ENCODE measurements at regions not wholly inside any gene's neighbourhood (a gene's known extent, or its start where the extent isn't known, plus 50 kb on each side); places are given as distances from the start of the nearest gene placed in this dataset.

- DNase-seq (ENCODE audit: low read depth): no peak
- TF ChIP-seq, protein P1, sequence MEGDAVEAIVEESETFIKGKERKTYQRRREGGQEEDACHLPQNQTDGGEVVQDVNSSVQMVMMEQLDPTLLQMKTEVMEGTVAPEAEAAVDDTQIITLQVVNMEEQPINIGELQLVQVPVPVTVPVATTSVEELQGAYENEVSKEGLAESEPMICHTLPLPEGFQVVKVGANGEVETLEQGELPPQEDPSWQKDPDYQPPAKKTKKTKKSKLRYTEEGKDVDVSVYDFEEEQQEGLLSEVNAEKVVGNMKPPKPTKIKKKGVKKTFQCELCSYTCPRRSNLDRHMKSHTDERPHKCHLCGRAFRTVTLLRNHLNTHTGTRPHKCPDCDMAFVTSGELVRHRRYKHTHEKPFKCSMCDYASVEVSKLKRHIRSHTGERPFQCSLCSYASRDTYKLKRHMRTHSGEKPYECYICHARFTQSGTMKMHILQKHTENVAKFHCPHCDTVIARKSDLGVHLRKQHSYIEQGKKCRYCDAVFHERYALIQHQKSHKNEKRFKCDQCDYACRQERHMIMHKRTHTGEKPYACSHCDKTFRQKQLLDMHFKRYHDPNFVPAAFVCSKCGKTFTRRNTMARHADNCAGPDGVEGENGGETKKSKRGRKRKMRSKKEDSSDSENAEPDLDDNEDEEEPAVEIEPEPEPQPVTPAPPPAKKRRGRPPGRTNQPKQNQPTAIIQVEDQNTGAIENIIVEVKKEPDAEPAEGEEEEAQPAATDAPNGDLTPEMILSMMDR (IDR thresholded peaks at IDR 0.05; ENCODE audit: insufficient read depth, low read depth, low read length, missing control alignments): no peak
- H3K4me3 ChIP-seq (ENCODE audit: low read length): no peak overlapping the region
Measured at GRCh38 chr2:5959836-5960820, 267.9 kb downstream of the SOX11 start.

DNA sequence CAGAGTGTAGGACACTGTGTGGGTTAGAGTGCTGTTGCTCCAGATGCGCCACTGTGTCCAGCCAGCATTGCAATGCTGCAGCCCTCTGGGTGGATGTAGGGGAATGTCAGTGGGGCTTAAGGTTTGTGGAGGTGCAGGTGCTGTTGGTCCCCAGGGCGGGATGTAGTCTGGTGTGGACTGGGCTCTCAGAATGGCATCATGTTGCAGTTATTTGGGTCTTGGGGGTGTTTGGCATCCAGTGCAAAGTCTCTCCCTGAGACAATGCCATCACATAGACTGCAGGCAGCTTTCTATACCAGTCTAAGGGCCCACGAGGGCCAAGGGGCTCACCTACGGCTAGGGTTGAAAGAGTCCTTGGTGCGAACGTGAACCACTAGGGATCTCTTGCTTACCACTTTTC is 275.3 kb downstream of the SOX11 start:
- H3K4me3 ChIP-seq (ENCODE audit: low read length): no peak overlapping the region
- TF ChIP-seq, protein P1 (IDR thresholded peaks at IDR 0.05; ENCODE audit: insufficient read depth, low read depth, low read length, missing control alignments): no peak
- no peak for DNase-seq (ENCODE audit: low read depth)

- TF ChIP-seq, protein P1 (IDR thresholded peaks at IDR 0.05; ENCODE audit: insufficient read depth, low read depth, low read length, missing control alignments): no peak
- H3K4me3 ChIP-seq (ENCODE audit: low read length): no peak overlapping the region
- no peak for DNase-seq (ENCODE audit: low read depth)
Measured at GRCh38 chr2:5969303-5969702, 277.1 kb downstream of the SOX11 start.

DNA sequence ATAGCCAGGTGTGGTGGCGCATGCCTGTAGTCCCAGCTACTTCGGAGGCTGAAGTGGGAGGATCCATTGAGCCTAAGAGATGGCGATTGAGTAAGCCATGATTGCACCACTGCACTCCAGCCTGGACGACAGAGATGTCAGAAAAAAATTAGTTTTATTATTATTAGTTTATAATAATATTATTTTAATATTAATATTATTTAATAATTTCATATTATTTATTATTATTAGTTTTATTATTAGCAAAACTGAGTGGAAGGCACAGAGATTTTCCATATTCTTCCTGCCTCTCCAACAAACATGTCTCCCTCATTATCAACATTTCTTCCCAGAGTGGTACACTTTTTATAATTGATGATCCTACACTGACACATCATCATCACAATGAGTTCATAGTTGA is 278.2 kb downstream of the SOX11 start:
- TF ChIP-seq, protein P1 (IDR thresholded peaks at IDR 0.05; ENCODE audit: insufficient read depth, low read depth, low read length, missing control alignments): no peak
- no peak overlapping the region for H3K4me3 ChIP-seq (ENCODE audit: low read length)
- DNase-seq (ENCODE audit: low read depth): no peak

DNA sequence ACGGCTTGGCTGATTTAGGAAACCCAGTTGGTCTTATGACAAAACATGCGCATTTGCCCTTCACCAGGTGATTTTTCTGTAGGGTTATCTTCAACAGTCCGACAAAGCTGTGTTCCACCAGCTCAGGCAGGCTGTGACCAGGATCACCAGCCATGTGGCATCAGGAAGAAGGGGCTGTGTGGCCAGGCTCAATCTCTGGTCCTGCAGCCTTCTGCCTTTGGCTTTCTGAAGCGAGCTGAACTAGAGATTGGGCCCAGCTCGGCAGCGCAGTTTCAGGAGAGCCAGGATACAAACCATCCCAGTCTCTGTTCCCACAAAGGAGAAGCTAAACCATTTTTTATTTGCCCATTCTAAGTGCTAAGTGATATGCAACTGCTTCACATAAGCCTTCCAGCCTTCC is 282.3 kb downstream of the SOX11 start:
- H3K4me3 ChIP-seq (ENCODE audit: low read length): no peak overlapping the region
- TF ChIP-seq, protein P1 (IDR thresholded peaks at IDR 0.05; ENCODE audit: insufficient read depth, low read depth, low read length, missing control alignments): no peak
- DNase-seq (ENCODE audit: low read depth): no peak

- no peak for DNase-seq (ENCODE audit: low read depth)
- TF ChIP-seq, protein P1 (IDR thresholded peaks at IDR 0.05; ENCODE audit: insufficient read depth, low read depth, low read length, missing control alignments): no peak
- no peak overlapping the region for H3K4me3 ChIP-seq (ENCODE audit: low read length)
Measured at GRCh38 chr2:5975401-5975800, 283.2 kb downstream of the SOX11 start.
